Hematopoietic multipotent progenitor cell treated with erythropoietin and hydrocortisone succinate and interleukin-3 and kit ligand, for 4 days (in vitro differentiated cells): ENCODE measurements at regions not wholly inside any gene's neighbourhood (a gene's known extent, or its start where the extent isn't known, plus 50 kb on each side); places are given as distances from the start of the nearest gene placed in this dataset.

Experiments
- DNase-seq: peaks from one replicate; pipeline ENCODE4 v3.0.0-alpha.2; 2015

DNA sequence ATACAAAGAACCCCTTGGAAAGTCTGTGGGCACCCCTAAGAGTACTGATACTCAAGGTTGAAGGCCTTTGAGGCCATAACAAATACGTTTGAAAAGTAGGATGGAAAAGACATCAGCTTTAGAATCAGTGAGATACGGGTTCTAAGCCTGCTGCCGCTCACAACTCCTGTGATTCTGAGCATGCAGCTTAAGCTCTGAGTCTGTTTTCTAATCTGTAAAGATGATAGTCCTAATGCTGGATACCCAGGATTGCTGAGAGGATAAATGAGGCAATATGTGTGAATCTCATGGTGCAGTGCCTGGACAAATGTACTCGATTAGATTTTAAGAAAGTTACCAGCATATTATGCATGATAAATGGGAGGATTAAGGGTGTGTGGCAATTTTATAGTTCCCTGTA is 321.0 kb upstream of the HSF2 start:
- no peak for DNase-seq

DNA sequence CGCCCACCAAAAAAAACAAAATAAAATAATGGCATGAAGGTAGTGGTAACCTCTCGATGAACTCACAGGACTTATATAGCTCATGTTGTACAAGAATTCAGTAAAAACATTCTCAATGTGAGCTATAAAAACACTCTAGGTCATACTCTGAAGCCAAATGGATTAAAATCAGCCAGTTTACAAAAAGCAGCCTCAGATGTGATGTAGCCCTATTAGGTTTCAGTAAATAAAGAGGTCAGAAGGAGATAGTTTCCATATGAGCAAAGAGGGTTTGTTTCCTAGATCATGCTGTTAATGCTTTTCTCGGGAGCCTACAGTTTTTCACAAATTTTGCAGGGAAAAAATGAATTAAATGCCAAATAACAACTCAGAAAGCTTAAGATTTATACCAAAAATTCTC is 319.5 kb upstream of the HSF2 start:
- no peak for DNase-seq

GRCh38 chr6:122081921-122082320 is 317.5 kb upstream of the HSF2 start:
- DNase-seq, result no peak

- no peak for DNase-seq
Observed at GRCh38 chr6:122082370-122082769, 317.1 kb upstream of the HSF2 start.

DNA sequence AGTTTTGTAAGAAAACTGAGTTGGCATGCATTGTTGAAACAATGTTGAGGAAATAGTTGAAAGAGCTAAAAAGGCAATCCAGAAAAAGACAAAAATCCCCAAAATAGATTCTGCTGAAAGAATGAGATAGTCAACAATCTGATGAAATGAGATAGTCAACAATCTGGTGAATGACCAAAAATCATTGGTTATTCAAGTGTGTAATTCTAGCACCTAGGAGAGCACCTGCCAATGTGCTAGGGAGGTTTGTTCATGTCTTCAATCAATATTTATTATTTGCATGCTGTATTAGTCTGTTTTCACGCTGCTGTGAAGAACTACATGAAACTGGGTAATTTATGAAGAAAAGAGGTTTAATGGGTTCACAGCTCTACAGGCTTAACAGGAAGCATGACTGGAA is 307.1 kb upstream of the HSF2 start:
- DNase-seq, result no peak

GRCh38 chr6:122098201-122098678 is 301.2 kb upstream of the HSF2 start:
- DNase-seq, result no peak

DNA sequence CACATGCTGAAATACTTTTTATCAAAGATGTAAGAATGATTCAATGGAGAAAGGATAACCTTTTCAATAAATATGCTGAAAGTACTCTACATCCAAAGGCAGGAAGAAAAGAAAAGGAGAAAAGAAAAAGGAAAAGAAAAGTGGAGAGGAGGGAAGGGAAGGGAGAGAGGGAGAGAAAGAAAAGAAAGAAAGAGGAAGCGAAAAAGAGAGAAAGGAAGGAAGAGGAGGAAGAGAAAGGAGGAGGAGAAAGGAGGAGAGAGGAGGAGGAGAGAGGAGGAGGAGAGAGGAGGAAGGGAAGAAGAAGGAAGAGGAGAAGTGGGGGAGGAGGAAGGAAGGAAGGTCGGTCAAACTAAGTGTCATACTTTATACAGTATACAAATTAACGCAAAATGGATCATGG is 297.4 kb upstream of the HSF2 start:
- no peak for DNase-seq

- no peak for DNase-seq
Observed at GRCh38 chr6:122107256-122107852, 292.1 kb upstream of the HSF2 start.

GRCh38 chr6:122109075-122109474 is 290.4 kb upstream of the HSF2 start:
- DNase-seq, result no peak

- no peak for DNase-seq
Observed at GRCh38 chr6:122114717-122115116, 284.7 kb upstream of the HSF2 start.

GRCh38 chr6:122116119-122116834 is 283.2 kb upstream of the HSF2 start:
- DNase-seq, result no peak

DNA sequence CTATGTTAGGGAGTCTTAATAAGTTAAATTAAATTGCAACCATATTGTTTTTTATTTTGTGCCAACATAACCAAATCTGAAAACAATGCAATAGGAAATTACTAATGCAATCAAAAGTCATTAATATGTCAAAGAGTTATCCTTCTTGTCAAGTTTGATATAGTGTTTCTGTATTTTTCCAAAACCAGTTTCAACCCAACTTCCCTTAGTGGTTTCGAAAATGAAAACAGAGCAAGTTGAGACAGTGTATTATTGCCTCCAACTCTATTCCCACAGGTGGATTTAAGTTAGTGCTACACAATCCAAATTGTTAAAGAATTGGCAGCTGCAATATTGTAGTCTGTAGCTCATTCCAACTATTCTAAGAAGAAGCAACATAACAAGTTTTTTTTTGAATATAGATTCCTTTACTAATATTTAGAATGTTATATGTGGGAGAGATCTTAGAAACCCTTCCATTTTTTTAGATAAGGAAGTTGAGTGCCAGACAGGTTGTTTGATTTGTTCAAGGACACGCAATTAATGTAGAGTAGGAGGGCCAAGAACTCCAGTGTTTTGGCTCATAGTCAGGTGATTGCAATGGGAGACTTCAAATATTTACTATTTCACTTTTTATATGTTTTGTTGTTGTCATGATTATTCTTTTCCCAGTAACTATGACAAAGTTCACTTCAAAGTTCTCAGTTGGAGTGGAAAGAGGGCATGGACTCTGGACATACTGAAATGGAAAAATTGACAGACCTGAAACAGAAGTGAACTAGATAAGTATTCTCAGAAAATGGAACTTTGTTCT is 282.4 kb upstream of the HSF2 start:
- DNase-seq, result no peak

DNA sequence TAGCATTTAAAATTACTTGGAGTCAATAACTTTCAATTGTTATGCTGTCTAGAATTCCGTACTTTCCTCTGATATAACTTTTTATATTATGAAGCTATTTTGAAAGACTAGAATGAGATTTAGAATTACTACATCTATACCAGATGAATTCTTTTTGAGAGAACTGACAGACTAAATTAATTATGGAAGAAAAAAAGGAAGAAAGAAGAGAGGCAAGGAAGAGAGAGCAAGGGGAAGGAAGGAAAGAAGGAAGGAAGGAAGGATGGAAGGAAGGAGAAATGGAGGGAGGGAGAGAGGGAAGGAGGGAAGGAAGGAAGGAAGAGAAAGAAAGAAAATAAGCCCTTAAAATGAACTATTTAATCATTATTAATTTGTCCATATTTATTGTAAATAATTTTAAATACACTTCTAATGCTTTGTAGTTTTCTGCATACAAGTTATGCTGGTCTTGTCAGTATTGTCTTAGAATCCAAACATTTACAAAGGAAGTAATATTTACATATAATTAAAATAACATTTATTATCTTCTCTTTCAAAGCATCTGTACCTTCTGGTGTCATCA is 280.4 kb upstream of the HSF2 start:
- DNase-seq, result no peak

DNA sequence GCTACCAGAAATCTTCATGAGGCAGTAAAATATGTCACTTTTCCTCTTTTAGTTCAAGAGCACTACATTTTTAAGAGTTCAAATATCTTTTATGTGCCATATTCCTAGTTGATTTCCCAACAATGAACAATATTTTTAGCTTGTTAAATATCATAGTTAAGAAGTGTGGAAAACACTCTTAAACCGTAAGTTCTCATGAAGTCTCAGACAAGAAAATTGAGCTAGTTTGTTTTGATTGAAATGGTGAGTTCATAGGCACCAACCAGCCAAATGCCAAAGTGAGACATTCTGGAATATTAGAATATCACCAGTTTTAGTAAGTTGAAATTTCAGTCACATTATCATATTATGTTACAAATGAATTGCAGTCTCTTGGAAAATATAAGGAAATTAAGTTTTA is 277.2 kb upstream of the HSF2 start:
- DNase-seq, result no peak

- DNase-seq, result no peak
Observed at GRCh38 chr6:122122686-122123085, 276.8 kb upstream of the HSF2 start.

- no peak for DNase-seq
Observed at GRCh38 chr6:122124908-122125307, 274.5 kb upstream of the HSF2 start.

DNA sequence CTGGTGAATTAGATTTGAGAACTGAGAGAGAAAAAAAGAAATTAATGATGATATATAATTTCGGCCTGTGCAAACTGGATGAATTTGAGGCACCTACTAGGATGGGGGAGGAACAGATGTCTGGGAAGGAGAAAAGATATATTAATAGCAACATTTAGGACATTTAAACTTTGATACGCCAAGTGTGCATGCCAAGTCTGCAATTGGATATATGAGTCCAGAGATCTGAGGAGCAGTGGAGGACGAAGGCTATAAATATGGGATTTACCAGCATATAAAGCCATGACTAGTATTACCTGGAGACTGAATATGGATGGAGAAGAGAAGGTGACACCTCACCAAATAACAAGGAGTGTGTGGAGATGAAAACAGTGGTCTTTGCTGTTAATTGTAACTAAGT is 272.6 kb upstream of the HSF2 start:
- DNase-seq, result no peak

GRCh38 chr6:122128445-122128844 is 271.0 kb upstream of the HSF2 start:
- DNase-seq, result no peak

DNA sequence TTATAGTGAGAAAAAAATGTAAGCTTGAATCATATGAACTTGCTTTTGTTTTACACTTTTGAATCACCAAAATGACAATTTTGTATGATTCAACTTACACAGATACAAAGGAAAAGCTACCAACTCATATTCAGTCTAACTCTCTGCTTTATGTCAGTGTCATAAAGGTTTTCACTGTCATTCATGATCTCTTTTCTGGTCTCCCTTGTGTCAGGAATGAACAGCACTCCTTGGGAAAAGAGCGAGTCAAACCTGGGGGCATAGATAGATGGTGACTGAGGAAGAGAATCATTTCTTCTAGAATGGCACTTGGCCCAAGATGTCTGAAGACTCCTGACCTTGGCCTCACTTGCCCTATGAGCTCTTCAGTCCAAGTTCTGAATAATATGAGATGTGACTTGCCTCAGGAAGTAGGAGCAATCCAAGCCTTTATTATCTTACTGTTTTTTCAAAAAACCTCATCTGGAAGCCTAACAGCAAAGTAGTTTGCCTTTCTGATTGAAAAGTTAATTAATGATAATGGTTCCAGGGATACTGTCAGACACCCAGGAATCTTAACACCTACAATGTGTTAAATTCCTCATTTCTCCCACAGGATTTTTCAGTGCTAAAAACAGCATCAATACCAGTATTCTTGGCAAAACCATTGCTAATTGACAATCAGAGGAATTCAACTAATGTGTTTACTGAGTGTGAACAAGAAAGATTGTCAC is 270.0 kb upstream of the HSF2 start:
- DNase-seq, result no peak

DNA sequence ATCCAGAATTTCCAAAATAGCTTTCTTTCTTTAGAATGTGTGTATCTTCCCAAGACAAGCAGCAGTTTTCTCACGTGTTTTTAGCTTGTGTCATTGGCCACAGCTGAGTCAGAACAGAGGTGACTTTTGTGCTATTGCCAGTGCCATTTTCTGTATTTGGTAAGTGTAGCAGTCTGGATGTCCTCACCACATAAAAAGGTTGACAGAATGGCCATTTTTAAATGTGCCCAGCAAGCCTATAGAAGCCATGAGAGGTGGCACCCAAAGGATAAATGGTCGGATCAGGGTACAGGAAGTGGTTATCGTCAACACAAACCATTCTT is 269.5 kb upstream of the HSF2 start:
- DNase-seq, result no peak

- no peak for DNase-seq
Observed at GRCh38 chr6:122130518-122130917, 268.9 kb upstream of the HSF2 start.

DNA sequence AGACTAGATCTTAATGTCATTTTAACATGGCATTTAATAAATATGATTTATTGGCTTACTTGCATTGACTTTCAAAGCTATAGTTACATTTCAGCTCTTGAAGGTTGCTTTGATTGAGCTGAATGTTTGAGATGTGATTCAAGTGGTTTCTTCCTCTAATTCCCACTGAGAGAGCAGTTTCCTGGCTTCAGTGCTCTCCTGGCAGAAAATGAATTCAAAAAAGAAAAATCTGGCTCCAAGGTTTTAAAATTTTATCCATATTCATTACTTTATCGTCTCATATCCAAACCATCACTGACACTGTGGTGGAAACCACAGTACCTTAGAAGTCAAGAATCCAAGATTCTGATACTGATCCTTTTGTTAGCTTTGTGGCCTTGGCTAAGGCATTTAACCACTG is 263.1 kb upstream of the HSF2 start:
- no peak for DNase-seq

- DNase-seq, result no peak
Observed at GRCh38 chr6:122140031-122140430, 259.4 kb upstream of the HSF2 start.
